Liver (tissue), 3 donors: ENCODE measurements at regions not wholly inside any gene's neighbourhood (a gene's known extent, or its start where the extent isn't known, plus 50 kb on each side); places are given as distances from the start of the nearest gene placed in this dataset.

Source experiments
- FOXA1 ChIP-seq: IDR thresholded peaks from 2 replicates; pipeline ENCODE4 v1.6.1; 2016; ENCODE audit warnings: antibody characterized with exemption
- GABPA ChIP-seq, 2 donors: IDR thresholded peaks in 1 of 2; conservative IDR thresholded peaks in 1 of 2; 2 replicates each; pipeline ENCODE4 v1.6.1; 2016; ENCODE audit warnings: antibody characterized with exemption in 2 of 2, mild to moderate bottlenecking in 1 of 2, moderate library complexity in 1 of 2
- JUND ChIP-seq, 2 donors: IDR thresholded peaks; 2 replicates each; pipeline ENCODE4 v1.6.1; 2016; ENCODE audit warnings: antibody characterized with exemption in 2 of 2
- RAD21 ChIP-seq, 2 donors: IDR thresholded peaks; 2 replicates each; pipeline ENCODE4 v1.6.1; 2016; ENCODE audit warnings: antibody characterized with exemption in 2 of 2, mild to moderate bottlenecking in 2 of 2
- RXRA ChIP-seq, 2 donors: IDR thresholded peaks; 2 replicates each; pipeline ENCODE4 v1.6.1; 2017 to 2018; ENCODE audit warnings: antibody characterized with exemption in 2 of 2, mild to moderate bottlenecking in 1 of 2
- SP1 ChIP-seq: IDR thresholded peaks from 2 replicates; pipeline ENCODE4 v1.6.1; 2018; ENCODE audit warnings: antibody characterized with exemption, mild to moderate bottlenecking
- TAF1 ChIP-seq: conservative IDR thresholded peaks from 2 replicates; pipeline ENCODE4 v1.6.1; 2016; ENCODE audit warnings: antibody characterized with exemption, mild to moderate bottlenecking
- TF ChIP-seq, protein P1 (sequence below): fragments of 150-350 bp; IDR thresholded peaks from 2 replicates; pipeline ENCODE4 v1.5.1; 2017; ENCODE audit warnings: improper control_type of control experiment, low read depth, low read length; ENCODE audit not compliant: missing input control
- TF ChIP-seq, protein P2 (sequence below): IDR thresholded peaks from 2 replicates; pipeline ENCODE4 v1.6.1; 2016; ENCODE audit warnings: antibody characterized with exemption, mild to moderate bottlenecking
- TF ChIP-seq, protein P3 (sequence below): IDR thresholded peaks from 2 replicates; pipeline ENCODE4 v1.6.1; 2016; ENCODE audit warnings: antibody characterized with exemption
- donor health status: healthy.
- donor health status: healthy.

DNA sequence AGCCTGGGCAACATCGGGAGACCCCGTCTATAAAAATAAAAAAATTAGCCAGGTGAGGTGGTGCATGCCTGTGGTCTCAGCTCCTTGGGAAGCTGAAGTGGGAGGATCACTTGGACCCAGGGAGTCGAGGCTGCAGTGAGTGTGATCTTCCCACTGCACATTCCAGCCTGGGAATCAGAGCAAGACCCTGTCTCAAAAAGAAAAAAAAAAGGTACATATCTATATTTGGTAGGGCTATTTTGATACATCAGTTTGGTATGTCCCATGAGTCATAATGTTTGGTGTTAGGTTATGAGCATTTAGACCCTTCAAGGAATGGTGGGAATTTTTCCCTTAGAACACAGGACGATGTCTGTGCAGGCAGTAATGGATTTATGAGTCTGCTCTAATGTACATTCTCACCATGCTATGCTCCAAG, 55.3 kb upstream of the POU4F3 start:
- TF ChIP-seq, protein P1, sequence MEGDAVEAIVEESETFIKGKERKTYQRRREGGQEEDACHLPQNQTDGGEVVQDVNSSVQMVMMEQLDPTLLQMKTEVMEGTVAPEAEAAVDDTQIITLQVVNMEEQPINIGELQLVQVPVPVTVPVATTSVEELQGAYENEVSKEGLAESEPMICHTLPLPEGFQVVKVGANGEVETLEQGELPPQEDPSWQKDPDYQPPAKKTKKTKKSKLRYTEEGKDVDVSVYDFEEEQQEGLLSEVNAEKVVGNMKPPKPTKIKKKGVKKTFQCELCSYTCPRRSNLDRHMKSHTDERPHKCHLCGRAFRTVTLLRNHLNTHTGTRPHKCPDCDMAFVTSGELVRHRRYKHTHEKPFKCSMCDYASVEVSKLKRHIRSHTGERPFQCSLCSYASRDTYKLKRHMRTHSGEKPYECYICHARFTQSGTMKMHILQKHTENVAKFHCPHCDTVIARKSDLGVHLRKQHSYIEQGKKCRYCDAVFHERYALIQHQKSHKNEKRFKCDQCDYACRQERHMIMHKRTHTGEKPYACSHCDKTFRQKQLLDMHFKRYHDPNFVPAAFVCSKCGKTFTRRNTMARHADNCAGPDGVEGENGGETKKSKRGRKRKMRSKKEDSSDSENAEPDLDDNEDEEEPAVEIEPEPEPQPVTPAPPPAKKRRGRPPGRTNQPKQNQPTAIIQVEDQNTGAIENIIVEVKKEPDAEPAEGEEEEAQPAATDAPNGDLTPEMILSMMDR, result no peak
- TF ChIP-seq TAF1 (no peak), RAD21 (IDR thresholded peaks at IDR 0.05) (no peak), SP1 (no peak), FOXA1 (no peak), RXRA (IDR thresholded peaks at IDR 0.05) (no peak), GABPA (IDR thresholded peaks at IDR 0.05 in 1 of 2, conservative IDR thresholded peaks at IDR 0.05 in 1 of 2) (no peak), JUND (IDR thresholded peaks at IDR 0.05) (no peak)
- TF ChIP-seq, protein P2, sequence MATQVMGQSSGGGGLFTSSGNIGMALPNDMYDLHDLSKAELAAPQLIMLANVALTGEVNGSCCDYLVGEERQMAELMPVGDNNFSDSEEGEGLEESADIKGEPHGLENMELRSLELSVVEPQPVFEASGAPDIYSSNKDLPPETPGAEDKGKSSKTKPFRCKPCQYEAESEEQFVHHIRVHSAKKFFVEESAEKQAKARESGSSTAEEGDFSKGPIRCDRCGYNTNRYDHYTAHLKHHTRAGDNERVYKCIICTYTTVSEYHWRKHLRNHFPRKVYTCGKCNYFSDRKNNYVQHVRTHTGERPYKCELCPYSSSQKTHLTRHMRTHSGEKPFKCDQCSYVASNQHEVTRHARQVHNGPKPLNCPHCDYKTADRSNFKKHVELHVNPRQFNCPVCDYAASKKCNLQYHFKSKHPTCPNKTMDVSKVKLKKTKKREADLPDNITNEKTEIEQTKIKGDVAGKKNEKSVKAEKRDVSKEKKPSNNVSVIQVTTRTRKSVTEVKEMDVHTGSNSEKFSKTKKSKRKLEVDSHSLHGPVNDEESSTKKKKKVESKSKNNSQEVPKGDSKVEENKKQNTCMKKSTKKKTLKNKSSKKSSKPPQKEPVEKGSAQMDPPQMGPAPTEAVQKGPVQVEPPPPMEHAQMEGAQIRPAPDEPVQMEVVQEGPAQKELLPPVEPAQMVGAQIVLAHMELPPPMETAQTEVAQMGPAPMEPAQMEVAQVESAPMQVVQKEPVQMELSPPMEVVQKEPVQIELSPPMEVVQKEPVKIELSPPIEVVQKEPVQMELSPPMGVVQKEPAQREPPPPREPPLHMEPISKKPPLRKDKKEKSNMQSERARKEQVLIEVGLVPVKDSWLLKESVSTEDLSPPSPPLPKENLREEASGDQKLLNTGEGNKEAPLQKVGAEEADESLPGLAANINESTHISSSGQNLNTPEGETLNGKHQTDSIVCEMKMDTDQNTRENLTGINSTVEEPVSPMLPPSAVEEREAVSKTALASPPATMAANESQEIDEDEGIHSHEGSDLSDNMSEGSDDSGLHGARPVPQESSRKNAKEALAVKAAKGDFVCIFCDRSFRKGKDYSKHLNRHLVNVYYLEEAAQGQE, result no peak
- TF ChIP-seq, protein P3, sequence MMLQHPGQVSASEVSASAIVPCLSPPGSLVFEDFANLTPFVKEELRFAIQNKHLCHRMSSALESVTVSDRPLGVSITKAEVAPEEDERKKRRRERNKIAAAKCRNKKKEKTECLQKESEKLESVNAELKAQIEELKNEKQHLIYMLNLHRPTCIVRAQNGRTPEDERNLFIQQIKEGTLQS, result no peak
